NCI-H2107 (cell line): ENCODE measurements at regions not wholly inside any gene's neighbourhood (a gene's known extent, or its start where the extent isn't known, plus 50 kb on each side); places are given as distances from the start of the nearest gene placed in this dataset.

ENCODE experiments used
- DNase-seq: peaks from one replicate; lab custom pipeline; 2025; lab: John Stamatoyannopoulos, UW

- DNase-seq, result no peak
These were observed 54.2 kb downstream of the SIX6 start for GRCh38 chr14:60563113-60563512.

- DNase-seq, result peak; percentile 87
These were observed 56.3 kb downstream of the SIX6 start for GRCh38 chr14:60565211-60565610.

GRCh38 chr14:60566101-60566500 is 57.2 kb downstream of the SIX6 start:
- no peak for DNase-seq

DNA sequence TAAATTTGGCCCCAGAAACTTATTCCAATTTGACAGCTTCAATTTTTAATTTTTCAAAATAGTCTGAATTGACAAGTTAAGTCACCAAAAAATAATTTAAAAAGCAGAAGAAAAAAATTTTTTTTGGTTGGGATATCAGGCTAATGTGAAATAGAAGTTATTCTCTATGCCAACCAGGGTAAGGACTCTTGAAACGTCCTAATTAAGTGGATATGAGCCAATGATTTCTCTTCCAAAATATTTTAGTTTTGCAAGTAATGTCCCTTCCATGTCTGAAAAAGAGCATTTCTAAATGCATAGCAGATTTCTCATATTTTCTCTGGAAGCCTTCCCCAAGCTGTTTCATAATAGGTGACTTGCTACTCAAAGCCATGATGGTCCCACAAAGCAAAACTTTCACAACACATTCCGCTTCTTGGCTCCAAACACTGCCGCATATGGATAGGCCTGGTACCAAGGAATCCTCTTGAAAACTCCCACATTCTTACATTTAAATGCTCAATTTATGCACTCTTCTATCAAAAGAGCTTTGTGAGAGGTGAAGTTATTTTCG is 65.1 kb downstream of the SIX6 start:
- no peak for DNase-seq

DNA sequence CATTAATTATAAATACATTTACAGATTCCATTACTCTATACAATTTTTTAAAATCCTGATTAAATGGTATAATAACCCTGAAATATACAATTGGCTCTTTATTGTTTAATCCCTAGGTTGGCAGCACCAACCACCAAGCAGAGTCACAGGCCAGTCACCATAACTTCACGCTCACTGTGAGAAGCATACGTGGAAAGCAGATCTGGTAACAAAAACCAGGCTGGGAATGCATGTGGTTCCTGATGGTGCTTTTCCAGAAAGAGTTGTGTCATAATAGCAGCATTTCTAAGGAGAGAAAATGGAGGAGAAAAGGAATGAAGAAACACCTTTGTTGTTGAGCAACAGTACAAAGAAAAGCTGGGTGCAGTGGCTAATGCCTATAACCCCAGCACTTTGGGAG is 66.1 kb downstream of the SIX6 start:
- DNase-seq, result no peak

DNA sequence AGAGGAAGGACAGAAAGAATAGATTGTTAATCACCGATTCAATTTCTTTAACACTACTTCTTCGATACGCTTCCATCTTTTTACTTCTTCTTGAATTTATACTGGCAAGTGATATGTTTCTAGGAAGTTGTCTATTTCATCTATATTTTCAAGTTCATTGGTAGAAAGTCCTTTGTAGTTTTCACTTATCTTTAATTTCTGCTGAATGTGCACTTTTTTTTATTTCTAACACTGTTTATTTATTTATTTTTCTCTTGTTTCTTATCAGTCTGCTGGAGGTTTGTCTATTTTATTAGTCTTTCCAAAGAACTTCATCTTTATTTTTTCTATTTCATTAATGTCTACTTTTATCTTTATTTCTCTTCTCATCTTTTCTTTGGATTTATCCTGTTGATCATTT is 63.6 kb downstream of the SIX1 start:
- DNase-seq, result no peak

- no peak for DNase-seq
These were observed 59.8 kb downstream of the SIX1 start for GRCh38 chr14:60589442-60589841.

DNA sequence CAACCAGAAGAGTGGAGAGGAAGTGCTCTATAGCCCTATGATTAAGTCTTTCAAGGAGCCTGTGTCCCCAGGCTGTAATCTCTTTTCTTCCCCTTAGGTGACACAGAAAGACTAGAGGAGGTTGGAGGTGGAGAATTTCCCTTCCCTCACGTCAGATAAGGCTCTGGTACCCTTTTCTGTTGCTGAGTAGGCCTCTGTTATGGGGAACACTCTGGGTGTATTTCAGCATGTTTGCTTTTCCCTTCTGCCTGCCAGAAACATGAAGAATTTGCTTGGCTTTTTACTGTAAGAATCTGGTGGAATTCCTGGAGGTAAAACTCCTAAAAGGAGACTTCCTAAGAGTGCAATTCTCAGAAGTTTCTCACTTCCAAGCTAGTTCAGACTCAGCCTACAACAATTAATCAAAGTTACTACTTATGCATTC is 58.3 kb downstream of the SIX1 start:
- no peak for DNase-seq
